ENCODE measurements at regions not wholly inside any gene's neighbourhood (a gene's known extent, or its start where the extent isn't known, plus 50 kb on each side); places are given as distances from the start of the nearest gene placed in this dataset.

- Mint-ChIP-seq H3K27me3 (ENCODE audit: insufficient read depth) (peaks cover 6% of the 10 kb centered on the region), H3K36me3 (ENCODE audit: low read depth) (no peaks in the 10 kb centered on the region), H3K9me3 (no peaks in the 10 kb centered on the region), H3K27ac (no peak overlapping the region), H3K4me1 (ENCODE audit: low read depth) (peaks cover 6% of the 10 kb centered on the region), H3K4me3 (no peak overlapping the region)
- TF ChIP-seq CTCF (IDR thresholded peaks at IDR 0.05), result no peak
- no peak for DNase-seq
Measured at GRCh38 chr4:73001885-73002284, 67.6 kb downstream of the COX18 start.

DNA sequence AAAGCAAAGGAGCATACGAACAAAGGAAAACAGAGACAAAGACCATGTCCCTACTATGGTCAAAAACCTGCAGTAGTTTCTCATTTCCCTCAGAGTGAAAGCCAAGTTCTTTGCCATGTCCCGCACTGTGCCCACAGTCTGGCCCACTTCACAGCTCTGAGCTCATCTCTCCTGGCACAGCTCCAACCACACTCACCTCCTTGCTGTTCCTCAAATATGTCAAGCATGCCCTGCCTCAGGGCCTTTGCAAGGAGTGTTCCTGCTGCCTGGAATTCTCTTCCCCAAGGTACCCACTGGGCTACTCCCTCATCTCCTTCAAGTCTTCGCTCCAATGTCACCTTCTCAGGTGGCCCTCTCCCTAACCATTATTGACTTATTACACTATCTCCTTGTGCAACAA, 72.1 kb downstream of the COX18 start:
- Mint-ChIP-seq H3K27me3 (ENCODE audit: insufficient read depth) (peaks cover 2% of the 10 kb centered on the region; the same call in 1 of the 2 replicates), H3K27ac (no peak overlapping the region), H3K4me3 (no peak overlapping the region), H3K9me3 (no peaks in the 10 kb centered on the region), H3K36me3 (ENCODE audit: low read depth) (no peaks in the 10 kb centered on the region), H3K4me1 (ENCODE audit: low read depth) (peaks cover 6% of the 10 kb centered on the region)
- peak; percentile 7 for DNase-seq
- no peak for TF ChIP-seq CTCF (IDR thresholded peaks at IDR 0.05)

DNA sequence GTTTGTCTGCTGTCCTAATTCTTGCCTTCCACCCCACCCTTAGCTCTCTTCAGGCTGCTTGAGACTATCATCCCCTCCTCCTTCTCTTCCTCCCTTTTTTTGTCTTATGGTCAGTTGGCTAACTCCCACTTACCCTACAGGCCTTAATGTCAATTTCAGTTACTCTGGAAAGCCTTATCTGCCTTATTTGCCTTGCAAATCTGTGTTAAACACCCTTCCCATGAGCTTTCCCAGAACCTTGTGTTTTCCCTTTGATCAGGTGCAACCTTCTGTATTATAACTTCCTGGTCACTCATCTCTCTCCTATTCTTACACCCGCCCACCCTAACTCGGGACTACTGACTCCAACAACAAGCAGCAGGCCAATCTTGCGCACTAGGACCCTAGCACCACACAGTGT, 74.8 kb downstream of the COX18 start:
- peaks cover 6% of the 10 kb centered on the region for H3K4me1 Mint-ChIP-seq (ENCODE audit: low read depth)
- H3K27me3 Mint-ChIP-seq (ENCODE audit: insufficient read depth), result no peaks in the 10 kb centered on the region
- H3K36me3 Mint-ChIP-seq (ENCODE audit: low read depth), result no peaks in the 10 kb centered on the region
- H3K4me3 Mint-ChIP-seq, result no peak overlapping the region
- no peaks in the 10 kb centered on the region for H3K9me3 Mint-ChIP-seq
- no peak for DNase-seq
- no peak for TF ChIP-seq CTCF (IDR thresholded peaks at IDR 0.05)
- H3K27ac Mint-ChIP-seq, result no peak overlapping the region

GRCh38 chr4:72993876-72994275, 75.6 kb downstream of the COX18 start:
- no peaks in the 10 kb centered on the region for H3K9me3 Mint-ChIP-seq
- H3K4me3 Mint-ChIP-seq, result no peak overlapping the region
- no peak for DNase-seq
- no peaks in the 10 kb centered on the region for H3K27me3 Mint-ChIP-seq (ENCODE audit: insufficient read depth)
- no peaks in the 10 kb centered on the region for H3K36me3 Mint-ChIP-seq (ENCODE audit: low read depth)
- peaks cover 6% of the 10 kb centered on the region for H3K4me1 Mint-ChIP-seq (ENCODE audit: low read depth)
- H3K27ac Mint-ChIP-seq, result no peak overlapping the region
- no peak for TF ChIP-seq CTCF (IDR thresholded peaks at IDR 0.05)

DNA sequence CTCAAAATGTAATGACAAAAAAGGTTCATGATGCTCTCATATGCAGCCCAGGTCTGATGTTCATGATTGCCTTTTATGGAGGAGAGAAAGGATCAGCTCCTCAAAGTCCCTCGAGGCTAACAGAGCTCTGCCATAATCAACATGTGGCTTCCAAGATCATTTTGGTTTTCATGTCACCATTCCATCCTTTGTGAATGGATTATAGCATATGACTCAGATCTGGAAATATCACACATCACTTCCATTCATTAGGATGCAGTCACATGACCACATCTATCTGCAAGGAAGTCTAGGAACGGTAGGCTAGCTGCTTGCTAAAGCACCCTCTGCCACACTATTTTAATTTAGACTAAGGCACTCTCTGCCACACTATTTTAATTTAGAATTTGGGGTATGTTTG, 77.6 kb downstream of the COX18 start:
- Mint-ChIP-seq H3K4me3 (no peak overlapping the region), H3K36me3 (ENCODE audit: low read depth) (no peaks in the 10 kb centered on the region), H3K27ac (no peak overlapping the region), H3K9me3 (no peaks in the 10 kb centered on the region), H3K27me3 (ENCODE audit: insufficient read depth) (no peaks in the 10 kb centered on the region), H3K4me1 (ENCODE audit: low read depth) (no peaks in the 10 kb centered on the region)
- no peak for DNase-seq
- no peak for TF ChIP-seq CTCF (IDR thresholded peaks at IDR 0.05)

Measured in HFFc6 (cell line).